GM23338 (cell line): ENCODE measurements at regions not wholly inside any gene's neighbourhood (a gene's known extent, or its start where the extent isn't known, plus 50 kb on each side); places are given as distances from the start of the nearest gene placed in this dataset.

Experiments used
- ATAC-seq: fragments of 200-7000 bp; cut with Tn5 transposase; 3 replicates; pipeline ENCODE4 v1.9.1; 2020
- DNase-seq: peaks from one replicate; pipeline ENCODE4 v3.0.0-alpha.2; 2015; ENCODE audit warnings: low spot score
- H2AFZ ChIP-seq: fragments of 200-600 bp; sonication (generic); 2 replicates; pipeline ENCODE4 v1.8.0; 2016; ENCODE audit warnings: antibody characterized with exemption, mild to moderate bottlenecking, moderate library complexity
- H3F3A ChIP-seq: fragments of 200-600 bp; sonication (generic); replicated peaks from 2 replicates; pipeline ENCODE4 v1.8.0; 2017; ENCODE audit warnings: antibody characterized with exemption, mixed run types, low read depth
- H3K27ac ChIP-seq: fragments of 200-600 bp; sonication (generic); 2 replicates; pipeline ENCODE4 v1.6.1; 2016; ENCODE audit warnings: low read depth
- H3K27me3 ChIP-seq: fragments of 200-600 bp; sonication (generic); 2 replicates; pipeline ENCODE4 v1.8.0; 2016; ENCODE audit warnings: mild to moderate bottlenecking, mixed run types, moderate library complexity; ENCODE audit not compliant: insufficient read depth
- H3K36me3 ChIP-seq: fragments of 200-600 bp; sonication (generic); 2 replicates; pipeline ENCODE4 v1.8.0; 2016; ENCODE audit warnings: mild to moderate bottlenecking; ENCODE audit not compliant: insufficient read depth
- H3K4me1 ChIP-seq: fragments of 200-600 bp; sonication (generic); 2 replicates; pipeline ENCODE4 v1.8.0; 2016; ENCODE audit warnings: mild to moderate bottlenecking, moderate library complexity; ENCODE audit not compliant: insufficient read depth
- H3K4me2 ChIP-seq: fragments of 200-600 bp; sonication (generic); 2 replicates; pipeline ENCODE4 v1.7.1; 2017; ENCODE audit warnings: mixed run types
- H3K4me3 ChIP-seq: fragments of 200-600 bp; sonication (generic); 2 replicates; pipeline ENCODE4 v1.6.1; 2016; ENCODE audit warnings: mixed run types
- H3K79me2 ChIP-seq: fragments of 200-600 bp; sonication (generic); replicated peaks from 2 replicates; pipeline ENCODE4 v1.8.0; 2017; ENCODE audit warnings: mild to moderate bottlenecking; ENCODE audit not compliant: insufficient read depth
- H3K9me2 ChIP-seq: fragments of 200-600 bp; sonication (generic); 2 replicates; pipeline ENCODE4 v1.8.0; 2017; ENCODE audit not compliant: insufficient read depth
- H4K20me1 ChIP-seq: fragments of 200-600 bp; sonication (generic); replicated peaks from 2 replicates; pipeline ENCODE4 v1.8.0; 2017; ENCODE audit warnings: mild to moderate bottlenecking; ENCODE audit not compliant: insufficient read depth
- H3K27ac Mint-ChIP-seq: 2 replicates; pipeline ENCODE4 v1.8.0; 2020; ENCODE audit warnings: inconsistent platforms, mild to moderate bottlenecking, moderate library complexity, mixed read lengths
- H3K27me3 Mint-ChIP-seq: 3 replicates; pipeline ENCODE4 v1.8.0; 2022; ENCODE audit warnings: low read depth, mild to moderate bottlenecking, moderate library complexity, mixed read lengths, inconsistent platforms; ENCODE audit not compliant: insufficient read depth, poor library complexity
- H3K36me3 Mint-ChIP-seq: 3 replicates; pipeline ENCODE4 v1.8.0; 2021; ENCODE audit warnings: low read depth, mild to moderate bottlenecking, inconsistent platforms, moderate library complexity, mixed read lengths
- H3K4me1 Mint-ChIP-seq: 3 replicates; pipeline ENCODE4 v1.8.0; 2020; ENCODE audit warnings: mild to moderate bottlenecking, inconsistent platforms, mixed read lengths
- H3K4me3 Mint-ChIP-seq: 3 replicates; pipeline ENCODE4 v1.8.0; 2021; ENCODE audit warnings: moderate library complexity, mild to moderate bottlenecking, inconsistent platforms, mixed read lengths
- H3K9me3 Mint-ChIP-seq: 3 replicates; pipeline ENCODE4 v1.8.0; 2020; ENCODE audit warnings: moderate library complexity, mild to moderate bottlenecking, inconsistent platforms, mixed read lengths
- CREB1 ChIP-seq: fragments of 250-450 bp; sonication (Bioruptor Pico); IDR thresholded peaks from 2 replicates; pipeline ENCODE4 v1.5.0; 2020; ENCODE audit warnings: low read depth, mild to moderate bottlenecking, moderate library complexity
- EZH2 ChIP-seq: fragments of 200-600 bp; sonication (generic); IDR thresholded peaks from one replicate; pipeline ENCODE4 v1.8.0; 2017; ENCODE audit warnings: antibody characterized with exemption, mild to moderate bottlenecking, low read depth; ENCODE audit not compliant: unreplicated experiment
- EZH2phosphoT487 ChIP-seq: fragments of 200-600 bp; sonication (generic); IDR thresholded peaks from one replicate; pipeline ENCODE4 v1.8.1; 2018; ENCODE audit warnings: antibody characterized with exemption; ENCODE audit not compliant: unreplicated experiment
- JUNB ChIP-seq: IDR thresholded peaks from one replicate; pipeline ENCODE4 v1.6.1; 2016; ENCODE audit warnings: antibody characterized with exemption; ENCODE audit not compliant: unreplicated experiment
- NANOG ChIP-seq: IDR thresholded peaks from 2 replicates; pipeline ENCODE4 v1.6.1; 2016; ENCODE audit warnings: antibody characterized with exemption, borderline replicate concordance
- POLR2AphosphoS5 ChIP-seq: IDR thresholded peaks from 2 replicates; pipeline ENCODE4 v1.6.1; 2016; ENCODE audit warnings: antibody characterized with exemption, low read depth
- STAT1 ChIP-seq: IDR thresholded peaks from one replicate; pipeline ENCODE4 v1.6.1; 2016; ENCODE audit warnings: antibody characterized with exemption; ENCODE audit not compliant: unreplicated experiment
- ZNF114 ChIP-seq: fragments of 250-450 bp; sonication (Bioruptor Pico); IDR thresholded peaks from 2 replicates; pipeline ENCODE4 v1.5.0; 2020; ENCODE audit warnings: mild to moderate bottlenecking, moderate library complexity
- ZNF331 ChIP-seq: fragments of 250-450 bp; sonication (Bioruptor Pico); IDR thresholded peaks from 2 replicates; pipeline ENCODE4 v1.5.0; 2020; ENCODE audit warnings: low read depth, mild to moderate bottlenecking, moderate library complexity
- TF ChIP-seq, protein P1 (sequence below): IDR thresholded peaks from one replicate; pipeline ENCODE4 v1.6.1; 2018; ENCODE audit warnings: antibody characterized with exemption; ENCODE audit not compliant: unreplicated experiment
- TF ChIP-seq, protein P2 (sequence below): fragments of 250-450 bp; sonication (Bioruptor Pico); IDR thresholded peaks from 2 replicates; pipeline ENCODE4 v1.5.0; 2020; ENCODE audit warnings: mild to moderate bottlenecking, moderate library complexity
- TF ChIP-seq, protein P3 (sequence below), 2 experiments: fragments of 200-600 bp in 1 of 2; sonication (generic) in 1 of 2; conservative IDR thresholded peaks; 2 replicates each; pipeline versions ENCODE4 v1.5.1 to v1.6.1; 2016 to 2017; ENCODE audit warnings: antibody characterized with exemption in 2 of 2, low read depth in 2 of 2, mild to moderate bottlenecking in 2 of 2, moderate library complexity in 1 of 2
- TF ChIP-seq, protein P4 (sequence below): IDR thresholded peaks from 2 replicates; pipeline ENCODE4 v1.6.1; 2016; ENCODE audit warnings: antibody characterized with exemption

DNA sequence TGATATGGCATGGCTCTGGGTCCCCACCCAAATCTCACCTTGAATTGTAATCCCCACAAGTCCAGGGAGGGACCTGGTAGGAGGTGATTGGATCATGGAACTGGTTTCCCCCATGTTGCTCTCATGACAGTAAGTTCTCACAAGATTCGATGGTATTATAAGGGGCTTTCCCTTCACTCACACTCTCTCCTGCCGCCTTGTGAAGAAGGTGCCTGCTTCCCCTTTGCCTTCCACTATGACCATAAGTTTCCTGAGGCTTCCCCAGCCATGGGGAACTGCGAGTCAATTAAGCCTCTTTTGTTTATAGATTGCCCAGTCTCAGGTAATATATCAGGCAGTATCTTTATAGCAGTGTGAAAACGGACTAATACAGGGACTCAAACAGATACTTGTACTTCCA, 50.4 kb upstream of the ZNF532 start:
- H3F3A ChIP-seq: peaks cover 6% of the 10 kb centered on the region; the same call in 1 of the 2 replicates
- H3K36me3 Mint-ChIP-seq: no peaks in the 10 kb centered on the region
- no peak overlapping the region for H3K4me3 ChIP-seq
- no peak overlapping the region for H3K4me2 ChIP-seq
- no peak overlapping the region for H2AFZ ChIP-seq
- peaks cover 12% of the 10 kb centered on the region for H3K4me1 Mint-ChIP-seq
- H3K27ac ChIP-seq: no peak overlapping the region
- H3K79me2 ChIP-seq: no peaks in the 10 kb centered on the region
- H3K4me3 Mint-ChIP-seq: no peak overlapping the region
- H3K27me3 ChIP-seq: no peaks in the 10 kb centered on the region
- TF ChIP-seq ZNF114 (CRISPR knock-in tag) (no peak), EZH2 (no peak), EZH2phosphoT487 (no peak), ZNF331 (CRISPR knock-in tag) (no peak), POLR2AphosphoS5 (no peak), NANOG (no peak), CREB1 (CRISPR knock-in tag) (no peak), STAT1 (no peak), JUNB (no peak)
- TF ChIP-seq, protein P1, sequence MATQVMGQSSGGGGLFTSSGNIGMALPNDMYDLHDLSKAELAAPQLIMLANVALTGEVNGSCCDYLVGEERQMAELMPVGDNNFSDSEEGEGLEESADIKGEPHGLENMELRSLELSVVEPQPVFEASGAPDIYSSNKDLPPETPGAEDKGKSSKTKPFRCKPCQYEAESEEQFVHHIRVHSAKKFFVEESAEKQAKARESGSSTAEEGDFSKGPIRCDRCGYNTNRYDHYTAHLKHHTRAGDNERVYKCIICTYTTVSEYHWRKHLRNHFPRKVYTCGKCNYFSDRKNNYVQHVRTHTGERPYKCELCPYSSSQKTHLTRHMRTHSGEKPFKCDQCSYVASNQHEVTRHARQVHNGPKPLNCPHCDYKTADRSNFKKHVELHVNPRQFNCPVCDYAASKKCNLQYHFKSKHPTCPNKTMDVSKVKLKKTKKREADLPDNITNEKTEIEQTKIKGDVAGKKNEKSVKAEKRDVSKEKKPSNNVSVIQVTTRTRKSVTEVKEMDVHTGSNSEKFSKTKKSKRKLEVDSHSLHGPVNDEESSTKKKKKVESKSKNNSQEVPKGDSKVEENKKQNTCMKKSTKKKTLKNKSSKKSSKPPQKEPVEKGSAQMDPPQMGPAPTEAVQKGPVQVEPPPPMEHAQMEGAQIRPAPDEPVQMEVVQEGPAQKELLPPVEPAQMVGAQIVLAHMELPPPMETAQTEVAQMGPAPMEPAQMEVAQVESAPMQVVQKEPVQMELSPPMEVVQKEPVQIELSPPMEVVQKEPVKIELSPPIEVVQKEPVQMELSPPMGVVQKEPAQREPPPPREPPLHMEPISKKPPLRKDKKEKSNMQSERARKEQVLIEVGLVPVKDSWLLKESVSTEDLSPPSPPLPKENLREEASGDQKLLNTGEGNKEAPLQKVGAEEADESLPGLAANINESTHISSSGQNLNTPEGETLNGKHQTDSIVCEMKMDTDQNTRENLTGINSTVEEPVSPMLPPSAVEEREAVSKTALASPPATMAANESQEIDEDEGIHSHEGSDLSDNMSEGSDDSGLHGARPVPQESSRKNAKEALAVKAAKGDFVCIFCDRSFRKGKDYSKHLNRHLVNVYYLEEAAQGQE: no peak
- TF ChIP-seq, protein P2, sequence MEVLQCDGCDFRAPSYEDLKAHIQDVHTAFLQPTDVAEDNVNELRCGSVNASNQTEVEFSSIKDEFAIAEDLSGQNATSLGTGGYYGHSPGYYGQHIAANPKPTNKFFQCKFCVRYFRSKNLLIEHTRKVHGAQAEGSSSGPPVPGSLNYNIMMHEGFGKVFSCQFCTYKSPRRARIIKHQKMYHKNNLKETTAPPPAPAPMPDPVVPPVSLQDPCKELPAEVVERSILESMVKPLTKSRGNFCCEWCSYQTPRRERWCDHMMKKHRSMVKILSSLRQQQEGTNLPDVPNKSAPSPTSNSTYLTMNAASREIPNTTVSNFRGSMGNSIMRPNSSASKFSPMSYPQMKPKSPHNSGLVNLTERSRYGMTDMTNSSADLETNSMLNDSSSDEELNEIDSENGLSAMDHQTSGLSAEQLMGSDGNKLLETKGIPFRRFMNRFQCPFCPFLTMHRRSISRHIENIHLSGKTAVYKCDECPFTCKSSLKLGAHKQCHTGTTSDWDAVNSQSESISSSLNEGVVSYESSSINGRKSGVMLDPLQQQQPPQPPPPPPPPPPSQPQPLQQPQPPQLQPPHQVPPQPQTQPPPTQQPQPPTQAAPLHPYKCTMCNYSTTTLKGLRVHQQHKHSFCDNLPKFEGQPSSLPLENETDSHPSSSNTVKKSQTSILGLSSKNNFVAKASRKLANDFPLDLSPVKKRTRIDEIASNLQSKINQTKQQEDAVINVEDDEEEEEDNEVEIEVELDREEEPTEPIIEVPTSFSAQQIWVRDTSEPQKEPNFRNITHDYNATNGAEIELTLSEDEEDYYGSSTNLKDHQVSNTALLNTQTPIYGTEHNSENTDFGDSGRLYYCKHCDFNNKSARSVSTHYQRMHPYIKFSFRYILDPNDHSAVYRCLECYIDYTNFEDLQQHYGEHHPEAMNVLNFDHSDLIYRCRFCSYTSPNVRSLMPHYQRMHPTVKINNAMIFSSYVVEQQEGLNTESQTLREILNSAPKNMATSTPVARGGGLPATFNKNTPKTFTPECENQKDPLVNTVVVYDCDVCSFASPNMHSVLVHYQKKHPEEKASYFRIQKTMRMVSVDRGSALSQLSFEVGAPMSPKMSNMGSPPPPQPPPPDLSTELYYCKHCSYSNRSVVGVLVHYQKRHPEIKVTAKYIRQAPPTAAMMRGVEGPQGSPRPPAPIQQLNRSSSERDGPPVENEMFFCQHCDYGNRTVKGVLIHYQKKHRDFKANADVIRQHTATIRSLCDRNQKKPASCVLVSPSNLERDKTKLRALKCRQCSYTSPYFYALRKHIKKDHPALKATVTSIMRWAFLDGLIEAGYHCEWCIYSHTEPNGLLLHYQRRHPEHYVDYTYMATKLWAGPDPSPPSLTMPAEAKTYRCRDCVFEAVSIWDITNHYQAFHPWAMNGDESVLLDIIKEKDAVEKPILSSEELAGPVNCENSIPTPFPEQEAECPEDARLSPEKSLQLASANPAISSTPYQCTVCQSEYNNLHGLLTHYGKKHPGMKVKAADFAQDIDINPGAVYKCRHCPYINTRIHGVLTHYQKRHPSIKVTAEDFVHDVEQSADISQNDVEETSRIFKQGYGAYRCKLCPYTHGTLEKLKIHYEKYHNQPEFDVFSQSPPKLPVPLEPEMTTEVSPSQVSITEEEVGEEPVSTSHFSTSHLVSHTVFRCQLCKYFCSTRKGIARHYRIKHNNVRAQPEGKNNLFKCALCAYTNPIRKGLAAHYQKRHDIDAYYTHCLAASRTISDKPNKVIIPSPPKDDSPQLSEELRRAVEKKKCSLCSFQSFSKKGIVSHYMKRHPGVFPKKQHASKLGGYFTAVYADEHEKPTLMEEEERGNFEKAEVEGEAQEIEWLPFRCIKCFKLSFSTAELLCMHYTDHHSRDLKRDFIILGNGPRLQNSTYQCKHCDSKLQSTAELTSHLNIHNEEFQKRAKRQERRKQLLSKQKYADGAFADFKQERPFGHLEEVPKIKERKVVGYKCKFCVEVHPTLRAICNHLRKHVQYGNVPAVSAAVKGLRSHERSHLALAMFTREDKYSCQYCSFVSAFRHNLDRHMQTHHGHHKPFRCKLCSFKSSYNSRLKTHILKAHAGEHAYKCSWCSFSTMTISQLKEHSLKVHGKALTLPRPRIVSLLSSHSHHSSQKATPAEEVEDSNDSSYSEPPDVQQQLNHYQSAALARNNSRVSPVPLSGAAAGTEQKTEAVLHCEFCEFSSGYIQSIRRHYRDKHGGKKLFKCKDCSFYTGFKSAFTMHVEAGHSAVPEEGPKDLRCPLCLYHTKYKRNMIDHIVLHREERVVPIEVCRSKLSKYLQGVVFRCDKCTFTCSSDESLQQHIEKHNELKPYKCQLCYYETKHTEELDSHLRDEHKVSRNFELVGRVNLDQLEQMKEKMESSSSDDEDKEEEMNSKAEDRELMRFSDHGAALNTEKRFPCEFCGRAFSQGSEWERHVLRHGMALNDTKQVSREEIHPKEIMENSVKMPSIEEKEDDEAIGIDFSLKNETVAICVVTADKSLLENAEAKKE (CRISPR knock-in tag): no peak
- TF ChIP-seq, protein P3, sequence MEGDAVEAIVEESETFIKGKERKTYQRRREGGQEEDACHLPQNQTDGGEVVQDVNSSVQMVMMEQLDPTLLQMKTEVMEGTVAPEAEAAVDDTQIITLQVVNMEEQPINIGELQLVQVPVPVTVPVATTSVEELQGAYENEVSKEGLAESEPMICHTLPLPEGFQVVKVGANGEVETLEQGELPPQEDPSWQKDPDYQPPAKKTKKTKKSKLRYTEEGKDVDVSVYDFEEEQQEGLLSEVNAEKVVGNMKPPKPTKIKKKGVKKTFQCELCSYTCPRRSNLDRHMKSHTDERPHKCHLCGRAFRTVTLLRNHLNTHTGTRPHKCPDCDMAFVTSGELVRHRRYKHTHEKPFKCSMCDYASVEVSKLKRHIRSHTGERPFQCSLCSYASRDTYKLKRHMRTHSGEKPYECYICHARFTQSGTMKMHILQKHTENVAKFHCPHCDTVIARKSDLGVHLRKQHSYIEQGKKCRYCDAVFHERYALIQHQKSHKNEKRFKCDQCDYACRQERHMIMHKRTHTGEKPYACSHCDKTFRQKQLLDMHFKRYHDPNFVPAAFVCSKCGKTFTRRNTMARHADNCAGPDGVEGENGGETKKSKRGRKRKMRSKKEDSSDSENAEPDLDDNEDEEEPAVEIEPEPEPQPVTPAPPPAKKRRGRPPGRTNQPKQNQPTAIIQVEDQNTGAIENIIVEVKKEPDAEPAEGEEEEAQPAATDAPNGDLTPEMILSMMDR (conservative IDR thresholded peaks at IDR 0.05; ENCODE audit: low read depth in 2 of 2): no peak
- TF ChIP-seq, protein P4, sequence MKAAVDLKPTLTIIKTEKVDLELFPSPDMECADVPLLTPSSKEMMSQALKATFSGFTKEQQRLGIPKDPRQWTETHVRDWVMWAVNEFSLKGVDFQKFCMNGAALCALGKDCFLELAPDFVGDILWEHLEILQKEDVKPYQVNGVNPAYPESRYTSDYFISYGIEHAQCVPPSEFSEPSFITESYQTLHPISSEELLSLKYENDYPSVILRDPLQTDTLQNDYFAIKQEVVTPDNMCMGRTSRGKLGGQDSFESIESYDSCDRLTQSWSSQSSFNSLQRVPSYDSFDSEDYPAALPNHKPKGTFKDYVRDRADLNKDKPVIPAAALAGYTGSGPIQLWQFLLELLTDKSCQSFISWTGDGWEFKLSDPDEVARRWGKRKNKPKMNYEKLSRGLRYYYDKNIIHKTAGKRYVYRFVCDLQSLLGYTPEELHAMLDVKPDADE: no peak
- no peaks in the 10 kb centered on the region for H3K36me3 ChIP-seq
- ATAC-seq (no peak), DNase-seq (no peak)
- H3K9me2 ChIP-seq: peaks cover 5% of the 10 kb centered on the region; the same call in 1 of the 2 replicates
- no peaks in the 10 kb centered on the region for H4K20me1 ChIP-seq
- peaks cover 2% of the 10 kb centered on the region for H3K27me3 Mint-ChIP-seq
- H3K4me1 ChIP-seq: peaks cover 14% of the 10 kb centered on the region
- H3K27ac Mint-ChIP-seq: peak overlapping the region; percentile 24; the same call in 1 of the 2 replicates
- H3K9me3 Mint-ChIP-seq: no peaks in the 10 kb centered on the region
